ENCODE measurements at regions not wholly inside any gene's neighbourhood (a gene's known extent, or its start where the extent isn't known, plus 50 kb on each side); places are given as distances from the start of the nearest gene placed in this dataset.

DNA sequence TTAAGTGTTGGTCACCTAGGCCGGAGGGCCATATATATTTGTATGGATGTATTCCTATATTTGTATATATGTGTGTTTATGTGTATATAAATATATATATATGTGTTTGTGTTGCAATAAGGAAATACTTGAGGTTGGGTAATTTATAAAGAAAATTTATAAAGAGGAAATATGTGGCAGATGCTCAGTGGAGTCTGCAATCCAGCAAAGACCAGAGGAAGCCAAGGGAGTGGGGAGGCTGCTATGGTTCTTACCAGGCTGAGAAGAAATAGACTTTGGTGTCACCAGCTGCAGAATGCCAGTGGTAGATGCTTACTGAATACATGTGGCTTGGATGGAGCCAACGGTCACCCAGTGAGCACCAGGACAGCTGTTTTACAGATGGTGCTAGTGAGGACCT lies 97.4 kb upstream of the ELOVL5 start:
- TF ChIP-seq POLR2AphosphoS5 (IDR thresholded peaks at IDR 0.05; ENCODE audit: low read depth, low read length), result no peak
- no peak for TF ChIP-seq SIN3A (IDR thresholded peaks at IDR 0.05; ENCODE audit: borderline replicate concordance, insufficient read depth, low read length)

Data from PFSK-1 (cell line).